ENCODE measurements at regions not wholly inside any gene's neighbourhood (a gene's known extent, or its start where the extent isn't known, plus 50 kb on each side); places are given as distances from the start of the nearest gene placed in this dataset.
A peak's percentile ranks its signal among the peaks of the same experiment; 100 is the strongest.

- no peaks in the 10 kb centered on the region for H3K9me3 ChIP-seq (ENCODE audit: insufficient read depth, low read depth)
- peaks cover 17% of the 10 kb centered on the region for H3F3A ChIP-seq (ENCODE audit: insufficient read depth, low read depth)
- no peaks in the 10 kb centered on the region for H3K79me2 ChIP-seq (ENCODE audit: low read depth)
- DNase-seq, result no peak
- no peaks in the 10 kb centered on the region for H3K9me2 ChIP-seq (ENCODE audit: insufficient read depth)
- POLR2A ChIA-PET (ENCODE audit: unreplicated experiment), result interaction anchor here (0.9 kb wide), 1 partner anchor 264 kb away, joined by 6 read pairs; no protein-coding TSS in a partner anchor
- intact Hi-C loops (cut with micrococcal nuclease; ENCODE audit: unreplicated experiment), result no loop called here
- BruUV-seq (replicated peaks), result no TSS peak
- no peak overlapping the region for H3K4me2 ChIP-seq
- CTCF ChIA-PET, result no interaction called here
- H4K20me1 ChIP-seq (ENCODE audit: insufficient read depth), result no peaks in the 10 kb centered on the region
- H2AFZ ChIP-seq, result no peak overlapping the region
- H3K27me3 ChIP-seq (ENCODE audit: insufficient read depth, low read depth), result no peaks in the 10 kb centered on the region
- H3K27ac ChIP-seq, result no peak overlapping the region
- TF ChIP-seq CTCF (conservative IDR thresholded peaks at IDR 0.05) (no peak), EZH2 (IDR thresholded peaks at IDR 0.05; ENCODE audit: low read depth) (no peak)
- H3K4me1 ChIP-seq (replicated peaks; ENCODE audit: insufficient read depth), result peaks cover 34% of the 10 kb centered on the region
- H3K4me3 ChIP-seq, result no peak overlapping the region
- no peaks in the 10 kb centered on the region for H3K36me3 ChIP-seq (ENCODE audit: low read depth)
These were observed 56.2 kb upstream of the KLHL31 start for GRCh38 chr6:53721766-53722165.

- Histone ChIP-seq H3F3A (ENCODE audit: insufficient read depth, low read depth) (peaks cover 12% of the 10 kb centered on the region), H3K79me2 (ENCODE audit: low read depth) (no peaks in the 10 kb centered on the region), H3K27me3 (ENCODE audit: insufficient read depth, low read depth) (no peaks in the 10 kb centered on the region), H3K4me2 (peak overlapping the region; percentile 48), H3K27ac (no peak overlapping the region), H3K36me3 (ENCODE audit: low read depth) (no peaks in the 10 kb centered on the region), H3K4me3 (no peak overlapping the region), H3K9me3 (ENCODE audit: insufficient read depth, low read depth) (no peaks in the 10 kb centered on the region), H4K20me1 (ENCODE audit: insufficient read depth) (no peaks in the 10 kb centered on the region), H3K9me2 (ENCODE audit: insufficient read depth) (no peaks in the 10 kb centered on the region), H2AFZ (no peak overlapping the region; the same call in 1 of the 2 replicates), H3K4me1 (replicated peaks; ENCODE audit: insufficient read depth) (peaks cover 17% of the 10 kb centered on the region)
- peak; percentile 84 for TF ChIP-seq CTCF (conservative IDR thresholded peaks at IDR 0.05)
- TF ChIP-seq EZH2 (IDR thresholded peaks at IDR 0.05; ENCODE audit: low read depth), result no peak
- ChIA-PET CTCF (interaction anchor here (0.6 to 1.3 kb wide), 8 partner anchors 9 to 1326 kb away, joined by 3 to 20 read pairs (median 6); no protein-coding TSS in a partner anchor), POLR2A (ENCODE audit: unreplicated experiment) (interaction anchor here (0.6 kb wide), 1 partner anchor 170 kb away, joined by 9 read pairs; no protein-coding TSS in a partner anchor)
- intact Hi-C loops (cut with micrococcal nuclease; ENCODE audit: unreplicated experiment), result loop anchor here (2.0 kb wide), 3 partner anchors 66 to 238 kb away; partner anchors contain the start of gene GCLC
- BruUV-seq (replicated peaks), result no TSS peak
- DNase-seq, result peak; percentile 33 to 70
These were observed 53.3 kb upstream of the KLHL31 start for GRCh38 chr6:53718597-53719460.

GRCh38 chr6:53717566-53717965 is 52.0 kb upstream of the KLHL31 start:
- Histone ChIP-seq H3K4me1 (replicated peaks; ENCODE audit: insufficient read depth) (peaks cover 4% of the 10 kb centered on the region), H3K79me2 (ENCODE audit: low read depth) (no peaks in the 10 kb centered on the region), H3K9me3 (ENCODE audit: insufficient read depth, low read depth) (no peaks in the 10 kb centered on the region), H3K27me3 (ENCODE audit: insufficient read depth, low read depth) (no peaks in the 10 kb centered on the region), H3K4me3 (no peak overlapping the region), H3K36me3 (ENCODE audit: low read depth) (no peaks in the 10 kb centered on the region), H3K27ac (no peak overlapping the region), H3K4me2 (no peak overlapping the region), H4K20me1 (ENCODE audit: insufficient read depth) (no peaks in the 10 kb centered on the region), H2AFZ (no peak overlapping the region), H3F3A (ENCODE audit: insufficient read depth, low read depth) (no peaks in the 10 kb centered on the region), H3K9me2 (ENCODE audit: insufficient read depth) (no peaks in the 10 kb centered on the region)
- ChIA-PET POLR2A (ENCODE audit: unreplicated experiment) (no interaction called here), CTCF (interaction anchor here (0.7 to 1.2 kb wide), 2 partner anchors 11 to 840 kb away, joined by 3 to 4 read pairs; no protein-coding TSS in a partner anchor)
- TF ChIP-seq EZH2 (IDR thresholded peaks at IDR 0.05; ENCODE audit: low read depth), result no peak
- TF ChIP-seq CTCF (conservative IDR thresholded peaks at IDR 0.05), result no peak
- intact Hi-C loops (cut with micrococcal nuclease; ENCODE audit: unreplicated experiment), result no loop called here
- DNase-seq, result no peak
- BruUV-seq (replicated peaks), result no TSS peak
